ENCODE measurements at regions not wholly inside any gene's neighbourhood (a gene's known extent, or its start where the extent isn't known, plus 50 kb on each side); places are given as distances from the start of the nearest gene placed in this dataset.

- WGBS, 2 donors = 38 to 45% methylated on average over 2 of the region's 2 CpGs
- intact Hi-C loops (cut with DNase I) = no loop called here
- DNase-seq (no peak), ATAC-seq (no peak), FAIRE-seq (no peak)
- Histone ChIP-seq H3K27ac (no peak overlapping the region), H3K9me3 (peaks cover 0 to under 1% (median 0%) of the 10 kb centered on the region in 4 donors), H3K36me3 (no peaks in the 10 kb centered on the region), H3K4me1 (no peaks in the 10 kb centered on the region), H3K27me3 (no peaks in the 10 kb centered on the region), H3K4me3 (no peak overlapping the region)
- no peak for TF ChIP-seq CTCF (IDR thresholded peaks at IDR 0.05)
Observed at GRCh38 chr7:118563311-118563710, 338.8 kb downstream of the ANKRD7 start.

GRCh38 chr7:118572604-118573003 is 348.1 kb downstream of the ANKRD7 start:
- Histone ChIP-seq H3K4me1 (no peaks in the 10 kb centered on the region), H3K27ac (no peak overlapping the region), H3K27me3 (no peaks in the 10 kb centered on the region), H3K4me3 (no peak overlapping the region), H3K9me3 (no peaks in the 10 kb centered on the region), H3K36me3 (no peaks in the 10 kb centered on the region)
- TF ChIP-seq CTCF (IDR thresholded peaks at IDR 0.05) = no peak
- WGBS, 2 donors = 39 to 47% methylated on average over 1 of the region's 1 CpG
- FAIRE-seq (no peak), DNase-seq (no peak), ATAC-seq (no peak)
- intact Hi-C loops (cut with DNase I) = no loop called here

GRCh38 chr7:118573085-118573484 is 348.6 kb downstream of the ANKRD7 start:
- 41 to 46% methylated on average over 5 of the region's 5 CpGs for WGBS, 2 donors
- intact Hi-C loops (cut with DNase I) = no loop called here
- DNase-seq = no peak

GRCh38 chr7:118575393-118575948 is 351.0 kb downstream of the ANKRD7 start:
- FAIRE-seq (no peak), ATAC-seq (no peak), DNase-seq (no peak)
- Histone ChIP-seq H3K4me3 (no peak overlapping the region), H3K27me3 (no peaks in the 10 kb centered on the region), H3K27ac (no peak overlapping the region), H3K9me3 (no peaks in the 10 kb centered on the region), H3K36me3 (no peaks in the 10 kb centered on the region), H3K4me1 (no peaks in the 10 kb centered on the region)
- 23 to 38% methylated on average over 1 of the region's 1 CpG for WGBS, 2 donors
- intact Hi-C loops (cut with DNase I) = no loop called here
- no peak for TF ChIP-seq CTCF (IDR thresholded peaks at IDR 0.05)

More at GRCh38 chr7:118573085-118573484, 348.6 kb downstream of the ANKRD7 start:
- ATAC-seq = peak in 1 of 4 donors; percentile 46
- Histone ChIP-seq H3K9me3 (no peaks in the 10 kb centered on the region), H3K4me1 (no peaks in the 10 kb centered on the region), H3K36me3 (no peaks in the 10 kb centered on the region), H3K27ac (no peak overlapping the region), H3K27me3 (no peaks in the 10 kb centered on the region), H3K4me3 (no peak overlapping the region)
- no peak for FAIRE-seq
- TF ChIP-seq CTCF (IDR thresholded peaks at IDR 0.05) = no peak

GRCh38 chr7:118580743-118581382 is 356.4 kb downstream of the ANKRD7 start:
- ATAC-seq (no peak), FAIRE-seq (no peak), DNase-seq (no peak)
- Histone ChIP-seq H3K9me3 (no peaks in the 10 kb centered on the region), H3K4me3 (no peak overlapping the region), H3K4me1 (no peaks in the 10 kb centered on the region), H3K27me3 (no peaks in the 10 kb centered on the region), H3K27ac (no peak overlapping the region), H3K36me3 (no peaks in the 10 kb centered on the region)
- intact Hi-C loops (cut with DNase I) = no loop called here
- 39 to 43% methylated on average over 3 of the region's 3 CpGs for WGBS, 2 donors
- no peak for TF ChIP-seq CTCF (IDR thresholded peaks at IDR 0.05)
